Activated naive CD4-positive, alpha-beta T cell treated with anti-CD3 and anti-CD28 coated beads for 36 hours (primary cell): ENCODE measurements at regions not wholly inside any gene's neighbourhood (a gene's known extent, or its start where the extent isn't known, plus 50 kb on each side); places are given as distances from the start of the nearest gene placed in this dataset.

Source experiments
- CTCF ChIA-PET: fragments of 350-600 bp; sonication (Branson Sonifier 250); formaldehyde crosslinking; loops from one replicate; lab custom pipeline; 2021; ENCODE audit warnings: antibody characterized with exemption; lab: Charles Lee
- DNase-seq: peaks from one replicate; pipeline ENCODE4 v3.0.0-alpha.2; 2020
- H3K27ac Mint-ChIP-seq: one replicate; pipeline ENCODE4 v1.8.0; 2021; ENCODE audit warnings: mild to moderate bottlenecking, mixed read lengths
- H3K27me3 Mint-ChIP-seq: one replicate; pipeline ENCODE4 v1.8.0; 2021; ENCODE audit warnings: low read depth, mixed read lengths
- H3K36me3 Mint-ChIP-seq: one replicate; pipeline ENCODE4 v1.8.0; 2021; ENCODE audit warnings: low read depth, mixed read lengths
- H3K4me1 Mint-ChIP-seq: one replicate; pipeline ENCODE4 v1.8.0; 2021; ENCODE audit warnings: low read depth, mixed read lengths
- H3K4me3 Mint-ChIP-seq: one replicate; pipeline ENCODE4 v1.8.0; 2021; ENCODE audit warnings: mild to moderate bottlenecking, moderate library complexity, mixed read lengths
- H3K9me3 Mint-ChIP-seq: one replicate; pipeline ENCODE4 v1.8.0; 2021; ENCODE audit warnings: mixed read lengths
- intact Hi-C: fragments of 100-400 bp; cut with micrococcal nuclease; formaldehyde crosslinking; loops from one replicate; pipeline ENCODE4 v1.15.1; 2023

DNA sequence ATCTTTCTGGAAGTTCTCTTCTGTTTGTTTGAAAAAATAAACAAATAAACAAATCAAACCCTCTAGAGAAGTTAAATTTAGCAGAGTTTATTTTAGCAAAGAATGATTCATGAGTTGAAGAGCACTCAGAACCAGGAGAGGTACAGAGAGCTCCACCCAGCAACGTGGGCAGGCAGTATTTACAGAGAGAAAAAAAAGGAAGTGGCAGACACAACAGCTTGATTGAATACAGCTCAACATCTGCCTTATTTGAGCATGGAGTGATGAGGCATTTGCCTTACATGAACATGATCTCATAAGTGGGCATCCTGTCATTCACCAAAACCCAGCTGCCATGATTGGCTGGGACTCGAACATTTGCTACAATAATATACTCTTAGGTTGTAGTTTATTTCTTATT, 381.6 kb upstream of the ADAMTS16 start:
- Mint-ChIP-seq H3K4me1 (no peaks in the 10 kb centered on the region), H3K9me3 (peaks cover 2% of the 10 kb centered on the region), H3K27me3 (no peaks in the 10 kb centered on the region), H3K36me3 (no peaks in the 10 kb centered on the region), H3K4me3 (no peak overlapping the region), H3K27ac (no peak overlapping the region)
- CTCF ChIA-PET: interaction anchor here (0.6 kb wide), 1 partner anchor 215 kb away, joined by 3 read pairs; no protein-coding TSS in a partner anchor
- intact Hi-C loops: no loop called here
- DNase-seq: no peak

DNA sequence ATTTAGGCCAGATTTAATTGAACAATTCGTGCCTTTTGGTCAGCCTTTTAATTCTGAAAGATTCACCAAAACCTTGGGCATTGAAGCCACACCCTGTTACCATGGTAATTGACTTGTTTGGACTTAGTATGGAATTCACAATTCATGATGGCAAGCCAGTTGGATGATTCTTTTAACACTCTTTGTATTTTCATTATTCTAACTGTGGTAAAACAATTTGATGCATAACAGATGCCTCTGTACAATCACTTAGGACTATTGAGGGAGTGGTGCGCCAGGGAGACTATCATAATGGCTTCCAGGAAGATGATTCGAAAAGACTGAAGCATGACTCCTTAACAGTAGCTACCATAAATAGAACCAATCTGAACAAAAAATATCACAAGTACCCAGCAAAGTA, 381.1 kb upstream of the ADAMTS16 start:
- Mint-ChIP-seq H3K27me3 (no peaks in the 10 kb centered on the region), H3K4me3 (no peak overlapping the region), H3K4me1 (no peaks in the 10 kb centered on the region), H3K27ac (no peak overlapping the region), H3K36me3 (no peaks in the 10 kb centered on the region), H3K9me3 (peaks cover 2% of the 10 kb centered on the region)
- CTCF ChIA-PET: no interaction called here
- intact Hi-C loops: no loop called here
- no peak for DNase-seq

DNA sequence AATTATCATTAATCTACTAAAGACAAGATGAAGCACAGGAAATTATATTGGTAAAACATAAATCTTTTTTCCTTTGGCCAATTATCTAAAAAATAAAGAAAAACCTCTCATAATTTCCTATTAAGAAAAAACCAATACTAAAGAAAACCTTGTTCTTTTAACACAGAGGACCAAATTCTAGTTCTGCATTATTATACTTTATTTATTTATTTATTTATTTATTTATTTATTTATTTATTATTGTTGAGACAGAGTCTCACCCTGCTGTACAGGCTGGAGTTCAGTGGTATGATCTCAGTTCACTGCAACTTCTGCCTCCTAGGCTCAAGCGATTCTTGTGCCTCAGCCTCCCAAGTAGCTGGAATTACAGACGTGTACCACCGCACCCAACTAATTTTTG, 377.8 kb upstream of the ADAMTS16 start:
- intact Hi-C loops: no loop called here
- Mint-ChIP-seq H3K9me3 (peaks cover 2% of the 10 kb centered on the region), H3K4me3 (no peak overlapping the region), H3K36me3 (no peaks in the 10 kb centered on the region), H3K27me3 (no peaks in the 10 kb centered on the region), H3K4me1 (no peaks in the 10 kb centered on the region), H3K27ac (no peak overlapping the region)
- CTCF ChIA-PET: no interaction called here
- no peak for DNase-seq

DNA sequence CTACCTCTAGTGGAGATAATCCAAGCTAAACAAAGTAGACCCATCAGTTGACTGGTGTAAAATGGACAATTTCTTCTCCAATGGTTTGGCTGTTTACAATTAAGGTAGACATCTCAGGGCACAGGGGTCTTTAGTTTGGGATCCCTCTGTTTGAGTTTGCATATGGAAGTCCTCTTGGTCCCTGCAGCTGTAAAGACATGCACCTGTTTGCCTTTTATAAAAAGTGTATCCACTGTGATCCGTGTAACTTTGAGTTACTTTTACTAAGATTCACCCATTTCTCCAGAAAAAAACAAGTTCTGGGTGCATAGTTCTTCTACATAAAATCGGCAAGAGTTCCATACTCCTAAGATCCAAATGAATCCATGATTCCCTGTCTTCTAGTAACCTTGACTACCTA, 374.7 kb upstream of the ADAMTS16 start:
- no peak overlapping the region for H3K27ac Mint-ChIP-seq
- DNase-seq: no peak
- CTCF ChIA-PET: no interaction called here
- no peaks in the 10 kb centered on the region for H3K27me3 Mint-ChIP-seq
- H3K4me3 Mint-ChIP-seq: no peak overlapping the region
- no peaks in the 10 kb centered on the region for H3K36me3 Mint-ChIP-seq
- no peaks in the 10 kb centered on the region for H3K4me1 Mint-ChIP-seq
- H3K9me3 Mint-ChIP-seq: peaks cover 5% of the 10 kb centered on the region
- intact Hi-C loops: no loop called here

DNA sequence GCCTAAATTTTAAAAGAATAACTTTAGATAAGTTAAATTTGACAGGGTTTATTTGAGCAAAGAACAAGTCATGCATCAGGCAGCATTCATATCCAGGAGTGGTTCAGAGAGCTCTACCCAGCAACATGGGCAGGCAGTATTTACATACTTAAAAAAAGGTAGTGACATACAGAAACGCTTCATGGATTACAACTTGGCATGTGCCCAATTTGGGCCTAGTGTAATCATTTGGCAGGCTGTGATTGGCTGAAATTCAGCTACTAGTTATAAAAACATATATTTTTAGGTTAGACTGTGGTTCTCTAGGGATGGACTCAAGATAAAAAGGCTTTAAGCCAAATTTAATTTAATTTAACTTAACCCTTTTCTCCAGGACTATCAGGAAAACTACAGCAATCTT, 374.0 kb upstream of the ADAMTS16 start:
- no peak for DNase-seq
- no peaks in the 10 kb centered on the region for H3K27me3 Mint-ChIP-seq
- H3K4me3 Mint-ChIP-seq: no peak overlapping the region
- no peak overlapping the region for H3K27ac Mint-ChIP-seq
- no peaks in the 10 kb centered on the region for H3K4me1 Mint-ChIP-seq
- CTCF ChIA-PET: no interaction called here
- H3K9me3 Mint-ChIP-seq: peaks cover 5% of the 10 kb centered on the region
- no peaks in the 10 kb centered on the region for H3K36me3 Mint-ChIP-seq
- intact Hi-C loops: no loop called here

DNA sequence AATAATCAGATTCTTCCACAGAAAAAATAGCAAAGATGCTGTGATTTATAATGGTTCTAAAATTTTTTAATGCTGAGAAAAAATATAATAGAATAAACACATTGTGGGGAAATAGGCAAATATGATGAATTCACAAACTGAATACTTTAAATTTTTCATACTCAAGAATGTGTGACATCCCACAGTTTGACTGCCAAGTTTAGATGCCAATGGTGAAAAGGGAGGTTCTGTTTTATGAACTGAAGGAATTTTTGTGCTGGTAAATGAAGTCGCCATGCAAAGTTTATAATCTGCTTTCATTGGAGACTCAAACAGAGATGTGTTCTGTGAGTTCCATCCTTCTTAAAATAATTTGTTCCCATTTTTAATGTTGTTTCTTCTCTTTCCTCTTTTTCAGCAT, 367.5 kb upstream of the ADAMTS16 start:
- Mint-ChIP-seq H3K27ac (no peak overlapping the region), H3K9me3 (peaks cover 4% of the 10 kb centered on the region), H3K36me3 (no peaks in the 10 kb centered on the region), H3K27me3 (no peaks in the 10 kb centered on the region), H3K4me1 (no peaks in the 10 kb centered on the region), H3K4me3 (no peak overlapping the region)
- DNase-seq: no peak
- intact Hi-C loops: no loop called here
- CTCF ChIA-PET: no interaction called here

DNA sequence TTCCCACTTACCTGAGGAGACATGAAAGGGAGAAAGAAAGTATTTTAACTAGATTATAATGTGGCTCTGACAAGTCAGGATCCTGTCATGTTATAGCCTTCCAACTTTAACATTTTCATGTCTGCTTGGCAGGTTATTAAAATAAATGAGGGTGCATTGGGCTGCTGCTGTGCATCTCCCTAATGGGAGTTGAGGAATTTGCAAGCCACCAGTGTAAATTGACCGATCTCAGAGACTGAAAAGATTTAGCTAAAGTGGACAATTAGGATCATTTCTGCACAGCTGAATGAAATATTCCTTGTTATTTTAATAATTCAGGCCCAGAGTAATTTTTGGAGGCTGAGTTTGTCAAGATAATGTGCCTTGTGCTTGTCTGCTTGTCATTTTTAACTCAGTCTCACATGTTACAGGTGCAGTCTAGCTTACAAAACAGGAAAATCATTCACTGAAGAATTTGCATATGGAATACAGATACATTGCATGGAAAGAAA, 366.3 kb upstream of the ADAMTS16 start:
- CTCF ChIA-PET: no interaction called here
- intact Hi-C loops: no loop called here
- Mint-ChIP-seq H3K36me3 (no peaks in the 10 kb centered on the region), H3K27ac (no peak overlapping the region), H3K4me3 (no peak overlapping the region), H3K9me3 (peaks cover 4% of the 10 kb centered on the region), H3K4me1 (no peaks in the 10 kb centered on the region), H3K27me3 (no peaks in the 10 kb centered on the region)
- DNase-seq: no peak

DNA sequence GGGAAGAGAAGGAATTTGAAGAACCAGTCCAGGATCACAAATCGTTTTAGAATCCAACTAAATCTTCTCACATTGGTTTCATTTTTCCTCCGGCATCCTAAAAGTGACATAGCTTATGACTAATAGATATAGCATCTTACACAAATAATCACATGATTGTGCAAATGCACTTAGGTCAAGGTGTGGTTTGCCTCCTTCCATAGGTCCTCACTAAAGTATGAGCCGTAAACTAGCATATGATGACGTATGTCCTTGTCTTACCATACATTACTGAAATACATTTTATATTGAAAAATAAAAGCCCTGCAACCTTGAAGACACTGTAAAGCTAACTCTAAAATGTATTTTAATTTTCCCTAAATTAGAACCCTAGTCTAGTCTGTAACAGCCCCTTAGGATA, 362.7 kb upstream of the ADAMTS16 start:
- no peaks in the 10 kb centered on the region for H3K36me3 Mint-ChIP-seq
- no peak for DNase-seq
- intact Hi-C loops: no loop called here
- H3K4me3 Mint-ChIP-seq: no peak overlapping the region
- no peaks in the 10 kb centered on the region for H3K4me1 Mint-ChIP-seq
- H3K27me3 Mint-ChIP-seq: no peaks in the 10 kb centered on the region
- CTCF ChIA-PET: no interaction called here
- no peak overlapping the region for H3K27ac Mint-ChIP-seq
- H3K9me3 Mint-ChIP-seq: peaks cover 2% of the 10 kb centered on the region

DNA sequence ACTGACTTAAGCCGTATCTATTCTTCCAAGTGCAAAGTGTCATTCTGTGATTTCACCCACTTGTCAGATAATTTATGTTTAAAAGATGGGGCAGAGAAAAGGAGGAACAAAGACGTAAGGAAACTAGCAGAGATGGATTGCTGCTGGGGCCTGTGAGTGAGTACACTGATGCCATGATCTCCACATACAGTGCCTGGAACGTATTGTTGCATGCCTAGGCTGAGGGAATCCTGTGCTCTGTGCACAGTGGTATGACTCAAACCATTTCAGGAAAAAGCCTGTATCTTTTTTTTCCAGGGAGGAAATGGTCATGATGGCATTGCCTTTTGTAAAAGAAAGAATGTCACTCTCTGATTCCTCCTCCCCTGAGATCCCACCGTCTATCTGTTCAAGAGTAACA, 359.5 kb upstream of the ADAMTS16 start:
- Mint-ChIP-seq H3K36me3 (no peaks in the 10 kb centered on the region), H3K27me3 (no peaks in the 10 kb centered on the region), H3K27ac (no peak overlapping the region), H3K9me3 (peaks cover 5% of the 10 kb centered on the region), H3K4me3 (no peak overlapping the region), H3K4me1 (no peaks in the 10 kb centered on the region)
- CTCF ChIA-PET: no interaction called here
- no peak for DNase-seq
- intact Hi-C loops: no loop called here

DNA sequence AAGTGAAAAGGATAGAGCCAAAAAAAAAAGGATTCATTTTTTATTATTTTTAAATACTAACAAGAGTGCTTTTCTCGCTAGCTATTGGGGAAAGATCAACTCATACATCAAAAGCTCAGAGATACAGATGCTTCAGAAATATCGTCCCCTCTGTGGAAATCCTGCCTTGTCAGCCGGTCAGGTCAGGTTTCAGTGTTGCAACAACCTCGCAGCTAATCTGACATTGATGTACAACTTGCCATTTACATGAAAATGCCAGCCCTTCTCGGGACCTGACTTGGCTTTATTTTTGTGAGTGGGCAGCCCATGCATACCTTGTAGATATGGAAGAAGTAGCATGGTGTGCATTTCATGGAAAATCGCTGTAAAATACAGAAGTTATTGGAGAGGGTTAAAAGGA, 358.8 kb upstream of the ADAMTS16 start:
- H3K4me3 Mint-ChIP-seq: no peak overlapping the region
- no peaks in the 10 kb centered on the region for H3K4me1 Mint-ChIP-seq
- no peaks in the 10 kb centered on the region for H3K27me3 Mint-ChIP-seq
- no peak overlapping the region for H3K27ac Mint-ChIP-seq
- intact Hi-C loops: no loop called here
- CTCF ChIA-PET: no interaction called here
- no peak for DNase-seq
- H3K9me3 Mint-ChIP-seq: peaks cover 7% of the 10 kb centered on the region
- no peaks in the 10 kb centered on the region for H3K36me3 Mint-ChIP-seq

DNA sequence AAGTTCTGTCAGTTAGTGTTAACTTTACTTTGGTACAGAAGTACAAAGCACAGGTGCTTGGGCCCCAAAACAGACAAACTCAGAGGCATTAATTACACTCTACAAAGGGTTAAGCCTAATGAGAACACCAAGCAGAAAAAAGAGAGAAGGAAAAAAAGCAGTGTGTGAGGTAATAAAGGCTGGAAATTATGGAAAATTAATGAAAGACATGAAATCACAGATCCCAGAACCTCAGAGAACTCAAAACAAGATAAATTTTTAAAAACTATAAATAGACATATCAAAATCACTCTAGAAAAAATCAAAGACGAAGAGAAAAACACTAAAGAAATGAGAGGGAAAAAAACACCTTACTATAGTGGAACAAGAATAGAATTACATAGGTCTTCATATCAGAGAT, 354.2 kb upstream of the ADAMTS16 start:
- CTCF ChIA-PET: no interaction called here
- DNase-seq: no peak
- no peak overlapping the region for H3K27ac Mint-ChIP-seq
- peaks cover 9% of the 10 kb centered on the region for H3K9me3 Mint-ChIP-seq
- H3K4me3 Mint-ChIP-seq: no peak overlapping the region
- H3K36me3 Mint-ChIP-seq: no peaks in the 10 kb centered on the region
- intact Hi-C loops: no loop called here
- H3K4me1 Mint-ChIP-seq: no peaks in the 10 kb centered on the region
- H3K27me3 Mint-ChIP-seq: no peaks in the 10 kb centered on the region

DNA sequence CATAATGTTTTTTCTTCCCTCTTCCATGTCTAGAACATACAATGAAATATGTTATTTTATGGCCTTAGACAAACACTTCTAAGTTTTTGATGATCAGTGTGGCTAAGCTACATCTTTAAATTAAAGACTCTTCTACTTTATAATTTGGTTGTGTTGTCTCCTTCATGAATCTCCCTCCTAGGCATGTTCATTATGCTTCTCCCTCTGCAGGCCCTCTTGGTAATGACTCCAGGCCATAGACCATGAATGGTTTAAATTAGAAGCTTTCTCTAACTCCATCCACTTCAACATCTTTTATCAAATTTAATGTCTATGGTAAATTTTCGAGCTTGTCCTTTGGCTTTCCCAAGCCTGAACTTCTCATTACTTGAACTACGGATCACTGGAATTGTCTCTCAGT, 342.7 kb upstream of the ADAMTS16 start:
- intact Hi-C loops: no loop called here
- Mint-ChIP-seq H3K4me1 (no peaks in the 10 kb centered on the region), H3K4me3 (no peak overlapping the region), H3K27ac (no peak overlapping the region), H3K9me3 (peaks cover 13% of the 10 kb centered on the region), H3K27me3 (no peaks in the 10 kb centered on the region), H3K36me3 (no peaks in the 10 kb centered on the region)
- no peak for DNase-seq
- CTCF ChIA-PET: no interaction called here

DNA sequence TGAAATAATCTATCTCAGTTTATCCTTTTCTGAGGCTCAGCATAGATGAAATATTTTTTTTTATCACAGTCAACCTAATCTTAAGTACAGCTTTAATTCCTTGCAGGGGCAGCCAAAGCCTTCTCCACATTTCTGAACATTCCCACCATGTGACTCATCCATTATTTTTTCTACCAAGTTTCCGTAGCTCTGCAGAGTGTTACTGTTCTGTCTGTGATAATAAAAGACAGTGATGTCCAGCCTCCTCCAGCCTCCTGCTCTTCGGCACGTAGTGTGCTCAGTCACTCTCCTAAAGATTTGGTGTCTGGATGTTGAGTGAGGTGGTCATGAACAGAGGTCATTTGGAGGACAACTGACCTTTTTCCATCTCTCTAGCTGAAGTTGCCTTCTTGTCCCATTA, 338.1 kb upstream of the ADAMTS16 start:
- intact Hi-C loops: no loop called here
- CTCF ChIA-PET: no interaction called here
- Mint-ChIP-seq H3K4me3 (no peak overlapping the region), H3K27ac (no peak overlapping the region), H3K9me3 (peaks cover 20% of the 10 kb centered on the region), H3K27me3 (no peaks in the 10 kb centered on the region), H3K4me1 (no peaks in the 10 kb centered on the region), H3K36me3 (no peaks in the 10 kb centered on the region)
- DNase-seq: no peak
